ENCODE measurements at regions not wholly inside any gene's neighbourhood (a gene's known extent, or its start where the extent isn't known, plus 50 kb on each side); places are given as distances from the start of the nearest gene placed in this dataset.

DNA sequence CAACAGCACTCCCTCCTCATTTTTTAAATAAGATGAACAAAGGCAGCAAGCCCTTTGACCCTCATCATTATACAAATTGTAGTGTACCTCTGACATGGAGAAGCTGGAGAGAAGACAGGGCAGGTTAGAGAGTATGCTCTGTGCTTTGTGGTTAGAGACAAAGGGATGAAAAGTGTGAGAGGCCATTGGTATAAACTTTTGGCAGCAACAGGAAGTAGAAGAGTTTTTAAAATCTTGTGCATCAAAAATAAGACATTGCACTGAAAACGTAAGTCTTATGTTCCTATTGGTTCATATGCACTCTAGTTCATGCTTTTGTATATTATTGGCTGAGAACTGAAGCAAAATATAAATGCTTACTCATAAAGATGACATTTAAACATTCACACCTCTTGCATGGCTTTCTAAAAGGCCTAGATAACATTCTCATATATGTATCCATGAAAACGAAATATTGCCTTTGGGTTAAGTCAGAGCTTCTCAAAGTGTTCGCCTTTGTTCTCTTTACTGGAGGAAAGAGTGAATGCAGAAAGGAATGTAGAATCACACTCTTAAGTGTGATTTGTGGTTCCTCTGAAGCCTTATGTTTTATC lies 158.0 kb downstream of the PALM2AKAP2 start:
- FAIRE-seq = no peak
- Histone ChIP-seq H3K36me3 (ENCODE audit: control insufficient read depth in 2 of 3, insufficient read depth in 3 of 3, low read length in 3 of 3) (no peaks in the 10 kb centered on the region), H3K4me3 (ENCODE audit: low read length in 3 of 3) (no peak overlapping the region), H3K9me3 (ENCODE audit: control insufficient read depth in 2 of 3, insufficient read depth in 1 of 3, low read length in 3 of 3) (no peaks in the 10 kb centered on the region), H3K9ac (ENCODE audit: low read length in 3 of 3) (no peak overlapping the region), H3K27me3 (ENCODE audit: control insufficient read depth, insufficient read depth, low read length) (no peaks in the 10 kb centered on the region), H3K4me1 (ENCODE audit: control insufficient read depth in 2 of 3, insufficient read depth in 2 of 3, low read depth in 1 of 3, low read length in 3 of 3) (no peaks in the 10 kb centered on the region), H3K27ac (ENCODE audit: low read depth in 2 of 2, low read length in 2 of 2) (no peak overlapping the region)
- TF ChIP-seq, protein P1, sequence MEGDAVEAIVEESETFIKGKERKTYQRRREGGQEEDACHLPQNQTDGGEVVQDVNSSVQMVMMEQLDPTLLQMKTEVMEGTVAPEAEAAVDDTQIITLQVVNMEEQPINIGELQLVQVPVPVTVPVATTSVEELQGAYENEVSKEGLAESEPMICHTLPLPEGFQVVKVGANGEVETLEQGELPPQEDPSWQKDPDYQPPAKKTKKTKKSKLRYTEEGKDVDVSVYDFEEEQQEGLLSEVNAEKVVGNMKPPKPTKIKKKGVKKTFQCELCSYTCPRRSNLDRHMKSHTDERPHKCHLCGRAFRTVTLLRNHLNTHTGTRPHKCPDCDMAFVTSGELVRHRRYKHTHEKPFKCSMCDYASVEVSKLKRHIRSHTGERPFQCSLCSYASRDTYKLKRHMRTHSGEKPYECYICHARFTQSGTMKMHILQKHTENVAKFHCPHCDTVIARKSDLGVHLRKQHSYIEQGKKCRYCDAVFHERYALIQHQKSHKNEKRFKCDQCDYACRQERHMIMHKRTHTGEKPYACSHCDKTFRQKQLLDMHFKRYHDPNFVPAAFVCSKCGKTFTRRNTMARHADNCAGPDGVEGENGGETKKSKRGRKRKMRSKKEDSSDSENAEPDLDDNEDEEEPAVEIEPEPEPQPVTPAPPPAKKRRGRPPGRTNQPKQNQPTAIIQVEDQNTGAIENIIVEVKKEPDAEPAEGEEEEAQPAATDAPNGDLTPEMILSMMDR (IDR thresholded peaks at IDR 0.05; ENCODE audit: borderline replicate concordance, extremely low read depth, insufficient read depth) = no peak
- intact Hi-C loops (cut with DNase I) = no loop called here
- no peak for DNase-seq

DNA sequence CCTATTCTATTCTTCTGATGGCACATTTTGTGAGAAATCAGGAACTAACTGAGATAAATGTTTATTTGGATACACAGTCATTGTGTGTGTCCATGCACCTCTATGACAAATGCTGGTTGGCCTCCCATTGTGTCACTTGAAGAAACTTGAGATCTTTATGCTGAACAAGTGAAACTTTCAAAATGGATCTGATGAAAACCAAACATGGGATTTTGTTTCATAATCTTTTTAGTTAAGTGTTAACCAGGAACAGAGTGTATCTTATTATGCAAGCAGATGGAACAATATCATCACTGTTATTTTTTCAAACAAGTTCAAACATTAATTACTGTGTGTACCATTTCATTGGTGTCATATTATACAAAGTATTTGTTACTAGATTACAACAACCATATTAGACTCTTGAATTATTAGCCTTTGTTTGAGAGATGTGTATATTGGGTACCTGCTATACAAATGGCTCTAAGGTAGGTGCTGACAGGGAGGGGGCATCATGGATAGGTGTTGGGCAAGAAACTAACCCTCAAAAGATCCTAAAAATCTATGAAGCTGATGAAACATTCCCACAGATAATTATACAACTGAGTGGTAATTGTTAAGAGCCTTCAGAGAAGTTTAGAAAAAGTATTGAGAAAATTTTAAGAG lies 159.8 kb downstream of the PALM2AKAP2 start:
- DNase-seq (no peak), FAIRE-seq (no peak)
- Histone ChIP-seq H3K36me3 (ENCODE audit: control insufficient read depth in 2 of 3, insufficient read depth in 3 of 3, low read length in 3 of 3) (no peaks in the 10 kb centered on the region), H3K4me3 (ENCODE audit: low read length in 3 of 3) (no peak overlapping the region), H3K27ac (ENCODE audit: low read depth in 2 of 2, low read length in 2 of 2) (no peak overlapping the region), H3K27me3 (ENCODE audit: control insufficient read depth, insufficient read depth, low read length) (no peaks in the 10 kb centered on the region), H3K4me1 (ENCODE audit: control insufficient read depth in 2 of 3, insufficient read depth in 2 of 3, low read depth in 1 of 3, low read length in 3 of 3) (no peaks in the 10 kb centered on the region), H3K9ac (ENCODE audit: low read length in 3 of 3) (no peak overlapping the region), H3K9me3 (ENCODE audit: control insufficient read depth in 2 of 3, insufficient read depth in 1 of 3, low read length in 3 of 3) (no peaks in the 10 kb centered on the region)
- intact Hi-C loops (cut with DNase I) = no loop called here
- TF ChIP-seq, protein P1 (IDR thresholded peaks at IDR 0.05; ENCODE audit: borderline replicate concordance, extremely low read depth, insufficient read depth) = no peak

DNA sequence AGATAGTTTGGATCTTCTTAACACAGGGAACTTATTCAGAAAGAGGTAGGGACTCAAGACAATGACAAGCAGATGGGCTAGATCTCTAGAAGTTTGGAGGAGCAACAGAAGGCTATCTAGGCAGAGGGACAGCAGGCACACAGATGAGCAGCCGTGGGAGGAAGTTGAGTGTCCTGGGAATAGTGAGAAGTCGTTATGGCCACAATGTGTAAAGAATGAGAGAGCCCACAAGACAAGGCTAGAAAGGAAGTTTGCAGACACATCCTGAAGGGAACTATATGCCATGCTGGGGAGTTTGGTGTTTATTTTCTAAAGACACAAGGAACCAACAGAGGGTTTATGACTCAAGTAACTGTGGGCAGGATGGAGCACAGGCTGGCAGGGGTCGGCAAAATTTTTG lies 160.6 kb downstream of the PALM2AKAP2 start:
- Histone ChIP-seq H3K27ac (ENCODE audit: low read depth in 2 of 2, low read length in 2 of 2) (no peak overlapping the region), H3K27me3 (ENCODE audit: control insufficient read depth, insufficient read depth, low read length) (no peaks in the 10 kb centered on the region), H3K9me3 (ENCODE audit: control insufficient read depth in 2 of 3, insufficient read depth in 1 of 3, low read length in 3 of 3) (no peaks in the 10 kb centered on the region), H3K36me3 (ENCODE audit: control insufficient read depth in 2 of 3, insufficient read depth in 3 of 3, low read length in 3 of 3) (no peaks in the 10 kb centered on the region), H3K4me1 (ENCODE audit: control insufficient read depth in 2 of 3, insufficient read depth in 2 of 3, low read depth in 1 of 3, low read length in 3 of 3) (peaks cover 0 to 5% (median 0%) of the 10 kb centered on the region in 3 donors), H3K4me3 (ENCODE audit: low read length in 3 of 3) (no peak overlapping the region), H3K9ac (ENCODE audit: low read length in 3 of 3) (no peak overlapping the region)
- TF ChIP-seq, protein P1 (IDR thresholded peaks at IDR 0.05; ENCODE audit: borderline replicate concordance, extremely low read depth, insufficient read depth) = no peak
- DNase-seq = no peak
- no peak for FAIRE-seq
- intact Hi-C loops (cut with DNase I) = no loop called here

Data from kidney (tissue), 13 donors.